RWPE2 (cell line): ENCODE measurements at regions not wholly inside any gene's neighbourhood (a gene's known extent, or its start where the extent isn't known, plus 50 kb on each side); places are given as distances from the start of the nearest gene placed in this dataset.

Experiments
- ATAC-seq: fragments of 200-7000 bp; cut with Tn5 transposase; 3 replicates; pipeline ENCODE4 v1.9.1; 2021; ENCODE audit warnings: low read depth
- DNase-seq: peaks from one replicate; pipeline ENCODE4 v3.0.0-alpha.2; 2020; ENCODE audit warnings: low spot score
- H3K27ac ChIP-seq: fragments of 450-650 bp; 2 replicates; pipeline ENCODE4 v1.5.1; 2017; ENCODE audit warnings: mild to moderate bottlenecking; ENCODE audit not compliant: poor library complexity, severe bottlenecking
- H3K27me3 ChIP-seq: fragments of 250-450 bp; sonication (Bioruptor Pico); 2 replicates; pipeline ENCODE4 v1.5.1; 2021; ENCODE audit warnings: mild to moderate bottlenecking, moderate library complexity; ENCODE audit not compliant: insufficient read depth, poor library complexity, severe bottlenecking
- H3K36me3 ChIP-seq: fragments of 250-450 bp; sonication (Bioruptor Pico); 2 replicates; pipeline ENCODE4 v1.5.1; 2020; ENCODE audit warnings: low read depth, mild to moderate bottlenecking, moderate library complexity
- H3K4me1 ChIP-seq: fragments of 250-450 bp; sonication (Bioruptor Pico); 2 replicates; pipeline ENCODE4 v1.5.1; 2021; ENCODE audit warnings: mild to moderate bottlenecking, moderate library complexity; ENCODE audit not compliant: insufficient read depth, poor library complexity, severe bottlenecking
- H3K4me3 ChIP-seq: fragments of 250-450 bp; sonication (Bioruptor Pico); 2 replicates; pipeline ENCODE4 v1.5.1; 2021; ENCODE audit warnings: mild to moderate bottlenecking, moderate library complexity; ENCODE audit not compliant: severe bottlenecking
- H3K9me3 ChIP-seq: fragments of 250-450 bp; sonication (Bioruptor Pico); 2 replicates; pipeline ENCODE4 v1.5.1; 2021; ENCODE audit warnings: mild to moderate bottlenecking, moderate library complexity; ENCODE audit not compliant: severe bottlenecking
- CTCF ChIP-seq: fragments of 450-650 bp; IDR thresholded peaks from one replicate; pipeline ENCODE4 v1.5.1; 2017; ENCODE audit warnings: mild to moderate bottlenecking, moderate library complexity; ENCODE audit not compliant: poor library complexity, severe bottlenecking

- DNase-seq, result no peak
- Histone ChIP-seq H3K4me1 (peaks cover 51% of the 10 kb centered on the region), H3K36me3 (no peaks in the 10 kb centered on the region), H3K4me3 (no peak overlapping the region), H3K27ac (no peak overlapping the region), H3K9me3 (no peaks in the 10 kb centered on the region), H3K27me3 (no peaks in the 10 kb centered on the region)
- no peak for TF ChIP-seq CTCF
- ATAC-seq, result no peak
These were observed 158.0 kb upstream of the UBE2E1 start for GRCh38 chr3:23647706-23648258.

GRCh38 chr3:23648326-23648995, 157.3 kb upstream of the UBE2E1 start:
- Histone ChIP-seq H3K4me3 (no peak overlapping the region), H3K4me1 (peaks cover 51% of the 10 kb centered on the region), H3K27me3 (no peaks in the 10 kb centered on the region), H3K27ac (no peak overlapping the region), H3K9me3 (no peaks in the 10 kb centered on the region), H3K36me3 (no peaks in the 10 kb centered on the region)
- DNase-seq (no peak), ATAC-seq (no peak; the same call in 2 of the 3 replicates)
- peak; percentile 11 for TF ChIP-seq CTCF

DNA sequence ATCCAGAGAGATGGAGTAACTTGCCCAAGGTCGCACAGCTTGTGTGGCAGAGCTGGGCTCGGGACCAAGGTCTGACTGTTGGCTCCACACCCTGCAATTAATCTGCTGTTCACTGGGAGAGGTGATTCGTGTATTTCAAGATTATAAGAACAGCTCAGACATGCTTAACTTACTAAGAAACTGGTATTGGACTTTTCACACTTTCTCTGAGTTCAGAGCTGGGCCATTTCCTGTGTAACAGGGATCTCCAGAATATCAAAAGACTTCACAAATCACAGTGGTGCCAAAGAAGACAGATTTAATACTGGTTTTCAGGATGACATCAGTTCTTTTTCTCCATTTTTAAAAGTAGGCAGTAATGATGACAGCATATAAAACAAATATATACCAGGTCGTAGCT, 156.8 kb upstream of the UBE2E1 start:
- no peak overlapping the region for H3K4me3 ChIP-seq
- H3K27me3 ChIP-seq, result no peaks in the 10 kb centered on the region
- H3K9me3 ChIP-seq, result no peaks in the 10 kb centered on the region
- peaks cover 51% of the 10 kb centered on the region for H3K4me1 ChIP-seq
- ATAC-seq, result no peak; the same call in 2 of the 3 replicates
- DNase-seq, result no peak
- H3K36me3 ChIP-seq, result no peaks in the 10 kb centered on the region
- H3K27ac ChIP-seq, result no peak overlapping the region
- no peak for TF ChIP-seq CTCF

DNA sequence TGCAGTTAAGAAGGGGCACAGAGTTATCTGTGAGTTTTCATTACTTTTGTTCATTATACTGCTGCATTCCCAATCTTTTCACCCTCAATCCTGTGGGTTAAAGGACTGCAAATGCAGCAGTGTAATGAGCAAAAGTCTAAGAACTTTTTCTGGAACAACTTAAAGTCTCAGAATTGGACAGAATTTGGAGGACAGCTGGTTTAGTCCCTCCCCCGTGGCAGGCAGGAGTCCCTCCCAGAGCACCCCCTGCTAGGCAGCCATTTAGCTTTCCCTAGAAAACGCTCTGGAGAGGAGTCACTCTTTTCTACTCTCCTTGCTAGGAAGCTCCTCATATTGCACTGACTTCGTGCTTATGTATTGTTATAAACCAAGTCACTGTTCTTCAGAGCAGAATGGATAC, 156.3 kb upstream of the UBE2E1 start:
- Histone ChIP-seq H3K9me3 (no peaks in the 10 kb centered on the region), H3K27me3 (no peaks in the 10 kb centered on the region), H3K27ac (no peak overlapping the region), H3K36me3 (no peaks in the 10 kb centered on the region), H3K4me3 (no peak overlapping the region), H3K4me1 (peaks cover 48% of the 10 kb centered on the region)
- TF ChIP-seq CTCF, result no peak
- ATAC-seq, result no peak
- no peak for DNase-seq
